Adrenal gland (tissue), 9 donors: ENCODE measurements at regions not wholly inside any gene's neighbourhood (a gene's known extent, or its start where the extent isn't known, plus 50 kb on each side); places are given as distances from the start of the nearest gene placed in this dataset.

Source experiments
- DNase-seq, 7 donors: peaks; one replicate each; pipeline ENCODE4 v3.0.0-alpha.2; 2019 to 2020
- H3K27ac ChIP-seq, 5 donors: fragments of 200-600 bp; sonication (generic) in 4 of 5; 1 replicate in 3 of 5; 2 replicates in 2 of 5; pipeline versions ENCODE4 v1.5.1 to v1.8.0; 2016 to 2020; ENCODE audit warnings: mild to moderate bottlenecking in 1 of 5
- H3K27me3 ChIP-seq: fragments of 200-600 bp; 2 replicates; pipeline ENCODE4 v1.8.0; 2021
- H3K36me3 ChIP-seq, 2 donors: fragments of 200-600 bp; replicated peaks in 1 of 2; 1 replicate in 1 of 2; 2 replicates in 1 of 2; pipeline versions ENCODE4 v1.5.1 to v1.8.0; 2018 to 2022
- H3K4me1 ChIP-seq, 2 donors: fragments of 200-600 bp; replicated peaks in 1 of 2; 1 replicate in 1 of 2; 2 replicates in 1 of 2; pipeline versions ENCODE4 v1.5.1 to v1.8.0; 2018 to 2021
- H3K4me3 ChIP-seq, 4 donors: fragments of 200-600 bp; sonication (generic) in 3 of 4; one replicate each; pipeline ENCODE4 v1.5.1; 2016 to 2018
- H3K9me3 ChIP-seq, 3 donors: fragments of 200-600 bp; sonication (generic) in 1 of 3; replicated peaks in 1 of 3; 1 replicate in 2 of 3; 2 replicates in 1 of 3; pipeline versions ENCODE4 v1.5.1 to v1.8.0; 2016 to 2021
- CTCF ChIP-seq, 6 experiments: fragments of 450-650 bp in 4 of 6; fragments of 200-600 bp in 2 of 6; sonication (generic) in 1 of 6; IDR thresholded peaks; 1 replicate in 5 of 6; 2 replicates in 1 of 6; pipeline versions ENCODE4 v1.5.1 to v1.8.0; 2016 to 2021; ENCODE audit warnings: antibody characterized with exemption in 6 of 6, mild to moderate bottlenecking in 2 of 6, moderate library complexity in 1 of 6
- POLR2A ChIP-seq, 2 donors: fragments of 450-650 bp; IDR thresholded peaks; one replicate each; pipeline ENCODE4 v1.6.1; 2017; ENCODE audit warnings: antibody characterized with exemption in 2 of 2, mild to moderate bottlenecking in 2 of 2, moderate library complexity in 1 of 2
- WGBS, 4 donors: extraction: QIAGEN DNeasy Blood & Tissue Kit in 2 of 4; methylation state at CpG; one replicate each; pipeline versions ENCODE4 v1.1.5 to v1.1.7; 2013 to 2017; 5-methylcytosine and 5-hydroxymethylcytosine counted together
- intact Hi-C, 2 donors: fragments of 100-400 bp; cut with DNase I; formaldehyde crosslinking; loops; one replicate each; pipeline versions ENCODE4 v1.14.1 to v1.15.0; 2022 to 2023
- donor health status: healthy with polysubstance abuse.
- donor health status: Bipolar disorder and iron deficiency.
- donor health status: DM: yes; HTN: yes; CAD: no.
- donor health status: DM: no; HTN: no; CAD: no.
- donor health status: DM: no; HTN: no; CAD: no.

- no peaks in the 10 kb centered on the region for H3K27me3 ChIP-seq
- no peaks in the 10 kb centered on the region for H3K9me3 ChIP-seq
- intact Hi-C loops: no loop called here
- H3K36me3 ChIP-seq: no peaks in the 10 kb centered on the region
- WGBS, 4 donors: 89 to 99% (median 90%) methylated on average over 8 to 9 of the region's 9 CpGs
- H3K27ac ChIP-seq: no peak overlapping the region
- TF ChIP-seq CTCF (IDR thresholded peaks at IDR 0.05) (no peak), POLR2A (IDR thresholded peaks at IDR 0.05) (no peak)
- H3K4me3 ChIP-seq: no peak overlapping the region
- peaks cover 0 to 14% of the 10 kb centered on the region in 2 donors for H3K4me1 ChIP-seq
- peak in 1 of 7 donors; percentile 21 for DNase-seq
Measured at GRCh38 chr6:14716499-14717146, 529.2 kb upstream of the JARID2 start.

GRCh38 chr6:14717307-14717706, 528.6 kb upstream of the JARID2 start:
- peaks cover 0 to 14% of the 10 kb centered on the region in 2 donors for H3K4me1 ChIP-seq
- intact Hi-C loops: no loop called here

GRCh38 chr6:14718861-14719260, 527.0 kb upstream of the JARID2 start:
- H3K27ac ChIP-seq: no peak overlapping the region
- 72 to 80% (median 75%) methylated on average over 4 of the region's 4 CpGs for WGBS, 4 donors
- no peak overlapping the region for H3K4me3 ChIP-seq
- DNase-seq: peak in 1 of 7 donors; percentile 30
- peaks cover 0 to 14% of the 10 kb centered on the region in 2 donors for H3K4me1 ChIP-seq
- H3K36me3 ChIP-seq: no peaks in the 10 kb centered on the region
- TF ChIP-seq CTCF (IDR thresholded peaks at IDR 0.05): no peak
- no peak for TF ChIP-seq POLR2A (IDR thresholded peaks at IDR 0.05)
- H3K9me3 ChIP-seq: no peaks in the 10 kb centered on the region
- intact Hi-C loops: no loop called here
- no peaks in the 10 kb centered on the region for H3K27me3 ChIP-seq

More at GRCh38 chr6:14717307-14717706, 528.6 kb upstream of the JARID2 start:
- TF ChIP-seq POLR2A (IDR thresholded peaks at IDR 0.05) (no peak), CTCF (IDR thresholded peaks at IDR 0.05) (no peak)
- WGBS, 4 donors: 82 to 90% (median 86%) methylated on average over 3 of the region's 3 CpGs
- Histone ChIP-seq H3K27me3 (no peaks in the 10 kb centered on the region), H3K4me3 (no peak overlapping the region), H3K27ac (no peak overlapping the region), H3K9me3 (no peaks in the 10 kb centered on the region), H3K36me3 (no peaks in the 10 kb centered on the region)
- DNase-seq: peak in 1 of 7 donors; percentile 20

- H3K9me3 ChIP-seq: no peaks in the 10 kb centered on the region
- H3K4me3 ChIP-seq: no peak overlapping the region
- 61 to 81% (median 75%) methylated on average over 6 to 7 of the region's 7 CpGs for WGBS, 4 donors
- peak in 2 of 7 donors; percentile 29 to 48 for DNase-seq
- H3K36me3 ChIP-seq: no peaks in the 10 kb centered on the region
- peaks cover 0 to 14% of the 10 kb centered on the region in 2 donors for H3K4me1 ChIP-seq
- TF ChIP-seq CTCF (IDR thresholded peaks at IDR 0.05) (no peak), POLR2A (IDR thresholded peaks at IDR 0.05) (no peak)
- intact Hi-C loops: no loop called here
- H3K27me3 ChIP-seq: no peaks in the 10 kb centered on the region
- no peak overlapping the region for H3K27ac ChIP-seq
Measured at GRCh38 chr6:14719270-14719669, 526.6 kb upstream of the JARID2 start.
